Loucy (cell line): ENCODE measurements at regions not wholly inside any gene's neighbourhood (a gene's known extent, or its start where the extent isn't known, plus 50 kb on each side); places are given as distances from the start of the nearest gene placed in this dataset.

Source experiments
- H2AFZ ChIP-seq: fragments of 200-600 bp; sonication (generic); 2 replicates; pipeline ENCODE4 v1.6.0; 2016; ENCODE audit warnings: antibody characterized with exemption, mild to moderate bottlenecking, low read length, moderate library complexity
- H3F3A ChIP-seq: fragments of 200-600 bp; 2 replicates; pipeline ENCODE4 v1.6.0; 2016; ENCODE audit warnings: antibody characterized with exemption, low read depth, mild to moderate bottlenecking
- H3K27me3 ChIP-seq: fragments of 200-600 bp; sonication (generic); 2 replicates; pipeline ENCODE4 v1.6.1; 2014; ENCODE audit warnings: low read length, mild to moderate bottlenecking; ENCODE audit not compliant: insufficient read depth, poor library complexity, severe bottlenecking
- H3K36me3 ChIP-seq: fragments of 200-600 bp; sonication (generic); 2 replicates; pipeline ENCODE4 v1.6.1; 2016; ENCODE audit warnings: low read length; ENCODE audit not compliant: insufficient read depth
- H3K4me1 ChIP-seq: fragments of 200-600 bp; sonication (generic); 2 replicates; pipeline ENCODE4 v1.5.1; 2014; ENCODE audit warnings: low read length, mild to moderate bottlenecking; ENCODE audit not compliant: insufficient read depth, poor library complexity, severe bottlenecking
- H3K4me2 ChIP-seq: fragments of 200-600 bp; sonication (generic); 2 replicates; pipeline ENCODE4 v1.6.0; 2014; ENCODE audit warnings: antibody characterized with exemption, low read length, low read depth, mild to moderate bottlenecking; ENCODE audit not compliant: poor library complexity, severe bottlenecking
- H3K4me3 ChIP-seq: fragments of 200-600 bp; sonication (generic); 2 replicates; pipeline ENCODE4 v1.5.1; 2014; ENCODE audit warnings: low read length, mild to moderate bottlenecking, mixed read lengths; ENCODE audit not compliant: poor library complexity, severe bottlenecking
- H3K79me2 ChIP-seq: fragments of 200-600 bp; sonication (generic); 2 replicates; pipeline ENCODE4 v1.6.1; 2014; ENCODE audit warnings: low read length; ENCODE audit not compliant: insufficient read depth
- H3K9ac ChIP-seq: fragments of 200-600 bp; sonication (generic); 2 replicates; pipeline ENCODE4 v1.6.0; 2014; ENCODE audit warnings: mild to moderate bottlenecking, low read depth, low read length, moderate library complexity; ENCODE audit not compliant: poor library complexity, severe bottlenecking
- H3K9me2 ChIP-seq: fragments of 200-600 bp; sonication (generic); replicated peaks from 2 replicates; pipeline ENCODE4 v1.6.1; 2016; ENCODE audit warnings: low read depth, low read length, mixed read lengths
- H3K9me3 ChIP-seq: fragments of 200-600 bp; sonication (generic); 2 replicates; pipeline ENCODE4 v1.6.1; 2014; ENCODE audit warnings: mild to moderate bottlenecking, antibody characterized with exemption, low read length, low read depth; ENCODE audit not compliant: insufficient read depth
- H4K20me1 ChIP-seq: fragments of 200-600 bp; sonication (generic); 2 replicates; pipeline ENCODE4 v1.6.0; 2014; ENCODE audit warnings: antibody characterized with exemption, low read length, mild to moderate bottlenecking; ENCODE audit not compliant: insufficient read depth, poor library complexity, severe bottlenecking
- CTCF ChIP-seq: fragments of 200-600 bp; sonication (generic); conservative IDR thresholded peaks from 2 replicates; pipeline ENCODE4 v1.5.1; 2014; ENCODE audit warnings: mild to moderate bottlenecking, antibody characterized with exemption, low read length
- EZH2phosphoT487 ChIP-seq: fragments of 200-600 bp; IDR thresholded peaks from 2 replicates; pipeline ENCODE4 v1.6.1; 2018; ENCODE audit warnings: antibody characterized with exemption, mild to moderate bottlenecking, moderate library complexity, borderline replicate concordance

- Histone ChIP-seq H3F3A (no peaks in the 10 kb centered on the region), H3K36me3 (no peaks in the 10 kb centered on the region), H3K27me3 (no peaks in the 10 kb centered on the region), H4K20me1 (no peaks in the 10 kb centered on the region), H3K9ac (no peak overlapping the region), H3K9me3 (no peaks in the 10 kb centered on the region), H2AFZ (no peak overlapping the region), H3K4me3 (no peak overlapping the region), H3K4me1 (no peaks in the 10 kb centered on the region), H3K4me2 (no peak overlapping the region), H3K9me2 (no peaks in the 10 kb centered on the region), H3K79me2 (no peaks in the 10 kb centered on the region)
- TF ChIP-seq CTCF (no peak), EZH2phosphoT487 (no peak)
These were observed 189.7 kb upstream of the DPP10 start for GRCh38 chr2:114252713-114253112.

GRCh38 chr2:114254875-114255274, 187.6 kb upstream of the DPP10 start:
- no peaks in the 10 kb centered on the region for H3K9me3 ChIP-seq
- H3K4me3 ChIP-seq = no peak overlapping the region

GRCh38 chr2:114259389-114259788, 183.1 kb upstream of the DPP10 start:
- Histone ChIP-seq H3K9ac (no peak overlapping the region), H3K4me2 (no peak overlapping the region), H3F3A (no peaks in the 10 kb centered on the region), H2AFZ (no peak overlapping the region), H4K20me1 (no peaks in the 10 kb centered on the region), H3K4me1 (no peaks in the 10 kb centered on the region), H3K27me3 (no peaks in the 10 kb centered on the region), H3K9me2 (no peaks in the 10 kb centered on the region), H3K79me2 (no peaks in the 10 kb centered on the region), H3K9me3 (no peaks in the 10 kb centered on the region), H3K4me3 (no peak overlapping the region), H3K36me3 (no peaks in the 10 kb centered on the region)
- TF ChIP-seq EZH2phosphoT487 = no peak
- no peak for TF ChIP-seq CTCF

More at GRCh38 chr2:114254875-114255274, 187.6 kb upstream of the DPP10 start:
- Histone ChIP-seq H3F3A (no peaks in the 10 kb centered on the region), H2AFZ (no peak overlapping the region), H3K36me3 (no peaks in the 10 kb centered on the region), H3K79me2 (no peaks in the 10 kb centered on the region), H3K9me2 (no peaks in the 10 kb centered on the region), H3K27me3 (no peaks in the 10 kb centered on the region), H4K20me1 (no peaks in the 10 kb centered on the region), H3K4me1 (no peaks in the 10 kb centered on the region), H3K9ac (no peak overlapping the region), H3K4me2 (no peak overlapping the region)
- no peak for TF ChIP-seq CTCF
- no peak for TF ChIP-seq EZH2phosphoT487
